ENCODE measurements at regions not wholly inside any gene's neighbourhood (a gene's known extent, or its start where the extent isn't known, plus 50 kb on each side); places are given as distances from the start of the nearest gene placed in this dataset.

DNA sequence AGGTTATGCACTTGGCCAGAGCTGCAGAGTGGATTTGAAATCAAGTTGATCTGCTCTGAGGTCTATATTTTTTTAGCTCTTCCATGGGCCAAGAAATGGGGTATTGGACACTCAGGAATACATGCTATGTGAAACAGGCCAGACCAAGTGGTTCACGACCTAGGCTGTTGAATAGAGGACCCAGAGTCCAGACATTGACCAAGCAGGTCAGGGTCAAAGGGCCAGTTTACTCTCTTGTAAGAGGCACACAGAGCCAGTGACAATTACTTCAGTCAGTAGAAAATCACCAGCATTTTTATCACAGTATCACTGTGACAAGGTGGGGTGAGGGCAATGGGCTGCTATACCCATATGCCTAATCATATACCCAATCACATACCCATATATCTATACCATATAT lies 320.6 kb upstream of the RORA start:
- POLR2A ChIA-PET (ENCODE audit: unreplicated experiment) = no interaction called here
- dilution Hi-C loops (cut with HindIII; ENCODE audit: low sequenced_read_pairs, unreplicated experiment) = no loop called here
- BruUV-seq (replicated peaks) = no TSS peak
- H2BK5ac ChIP-seq (ENCODE audit: low read depth, low read length, poor library complexity, severe bottlenecking) = no peak overlapping the region
- 20% methylated on average over 1 of the region's 1 CpG; no CpG with 5 or more reads in 1 of the 2 experiments for WGBS, 2 experiments (ENCODE audit: extremely low coverage in 2 of 2, insufficient read length in 1 of 2)
- H4K5ac ChIP-seq (ENCODE audit: low read depth, low read length) = no peak overlapping the region
- H3K4me1 ChIP-seq (ENCODE audit: control insufficient read depth, insufficient read depth, low read length) = no peaks in the 10 kb centered on the region
- no peaks in the 10 kb centered on the region for H3K9me3 ChIP-seq (ENCODE audit: control insufficient read depth, insufficient read depth, low read length)
- no peak overlapping the region for H2AFZ ChIP-seq (replicated peaks; ENCODE audit: low read length, poor library complexity)
- H3K9me1 ChIP-seq (ENCODE audit: insufficient read depth, low read length) = no peaks in the 10 kb centered on the region
- H3K18ac ChIP-seq (ENCODE audit: low read depth, low read length) = no peak overlapping the region
- no peak overlapping the region for H2AK5ac ChIP-seq (ENCODE audit: low read depth, low read length)
- DNase-seq (no peak), ATAC-seq (ENCODE audit: low read depth) (no peak)
- CTCF ChIA-PET = no interaction called here
- H3K4ac ChIP-seq (ENCODE audit: low read depth, low read length) = no peak overlapping the region
- no peak overlapping the region for H2BK120ac ChIP-seq (ENCODE audit: low read depth, low read length)
- H3K27ac ChIP-seq (ENCODE audit: insufficient read depth, low read length) = no peak overlapping the region
- H2BK20ac ChIP-seq (ENCODE audit: low read depth, low read length) = no peak overlapping the region
- H3K79me1 ChIP-seq (ENCODE audit: low read depth in 1 of 2, low read length in 2 of 2) = no peaks in the 10 kb centered on the region
- H3K14ac ChIP-seq (replicated peaks; ENCODE audit: low read depth, low read length) = no peak overlapping the region
- H2AK9ac ChIP-seq (replicated peaks; ENCODE audit: low read depth, low read length, poor library complexity) = no peak overlapping the region
- in situ Hi-C loops (cut with MboI; ENCODE audit: low sequenced_read_pairs) = no loop called here
- no peak overlapping the region for H3K4me2 ChIP-seq (ENCODE audit: low read depth, low read length)
- TF ChIP-seq POLR2A (IDR thresholded peaks at IDR 0.05; ENCODE audit: low read depth, low read length) = no peak
- TF ChIP-seq MXI1 (IDR thresholded peaks at IDR 0.05; ENCODE audit: borderline replicate concordance, low read depth, low read length) = no peak
- TF ChIP-seq FOS (IDR thresholded peaks at IDR 0.05; ENCODE audit: low read depth, low read length) = no peak
- TF ChIP-seq RAD21 (IDR thresholded peaks at IDR 0.05; ENCODE audit: low read length) = no peak
- no peak for TF ChIP-seq MAFK (IDR thresholded peaks at IDR 0.05; ENCODE audit: low read depth, low read length)
- TF ChIP-seq, protein P1, sequence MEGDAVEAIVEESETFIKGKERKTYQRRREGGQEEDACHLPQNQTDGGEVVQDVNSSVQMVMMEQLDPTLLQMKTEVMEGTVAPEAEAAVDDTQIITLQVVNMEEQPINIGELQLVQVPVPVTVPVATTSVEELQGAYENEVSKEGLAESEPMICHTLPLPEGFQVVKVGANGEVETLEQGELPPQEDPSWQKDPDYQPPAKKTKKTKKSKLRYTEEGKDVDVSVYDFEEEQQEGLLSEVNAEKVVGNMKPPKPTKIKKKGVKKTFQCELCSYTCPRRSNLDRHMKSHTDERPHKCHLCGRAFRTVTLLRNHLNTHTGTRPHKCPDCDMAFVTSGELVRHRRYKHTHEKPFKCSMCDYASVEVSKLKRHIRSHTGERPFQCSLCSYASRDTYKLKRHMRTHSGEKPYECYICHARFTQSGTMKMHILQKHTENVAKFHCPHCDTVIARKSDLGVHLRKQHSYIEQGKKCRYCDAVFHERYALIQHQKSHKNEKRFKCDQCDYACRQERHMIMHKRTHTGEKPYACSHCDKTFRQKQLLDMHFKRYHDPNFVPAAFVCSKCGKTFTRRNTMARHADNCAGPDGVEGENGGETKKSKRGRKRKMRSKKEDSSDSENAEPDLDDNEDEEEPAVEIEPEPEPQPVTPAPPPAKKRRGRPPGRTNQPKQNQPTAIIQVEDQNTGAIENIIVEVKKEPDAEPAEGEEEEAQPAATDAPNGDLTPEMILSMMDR (conservative IDR thresholded peaks at IDR 0.05; ENCODE audit: low read depth, low read length) = no peak
- TF ChIP-seq BHLHE40 (IDR thresholded peaks at IDR 0.05; ENCODE audit: low read depth, low read length) = no peak
- no peak for TF ChIP-seq NFE2L2 (IDR thresholded peaks at IDR 0.05; ENCODE audit: low read depth, low read length)
- TF ChIP-seq MAZ (IDR thresholded peaks at IDR 0.05; ENCODE audit: borderline replicate concordance, low read depth, low read length) = no peak
- no peak for TF ChIP-seq RCOR1 (IDR thresholded peaks at IDR 0.05; ENCODE audit: insufficient replicate concordance, low read length)
- no peak for TF ChIP-seq SMC3 (IDR thresholded peaks at IDR 0.05; ENCODE audit: low read depth, low read length)
- TF ChIP-seq, protein P2, sequence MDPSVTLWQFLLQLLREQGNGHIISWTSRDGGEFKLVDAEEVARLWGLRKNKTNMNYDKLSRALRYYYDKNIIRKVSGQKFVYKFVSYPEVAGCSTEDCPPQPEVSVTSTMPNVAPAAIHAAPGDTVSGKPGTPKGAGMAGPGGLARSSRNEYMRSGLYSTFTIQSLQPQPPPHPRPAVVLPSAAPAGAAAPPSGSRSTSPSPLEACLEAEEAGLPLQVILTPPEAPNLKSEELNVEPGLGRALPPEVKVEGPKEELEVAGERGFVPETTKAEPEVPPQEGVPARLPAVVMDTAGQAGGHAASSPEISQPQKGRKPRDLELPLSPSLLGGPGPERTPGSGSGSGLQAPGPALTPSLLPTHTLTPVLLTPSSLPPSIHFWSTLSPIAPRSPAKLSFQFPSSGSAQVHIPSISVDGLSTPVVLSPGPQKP (IDR thresholded peaks at IDR 0.05; ENCODE audit: borderline replicate concordance, low read depth, low read length) = no peak
- no peak for TF ChIP-seq CHD1 (IDR thresholded peaks at IDR 0.05; ENCODE audit: low read depth, low read length)
- TF ChIP-seq RFX5 (IDR thresholded peaks at IDR 0.05; ENCODE audit: low read depth, low read length) = no peak
- H4K91ac ChIP-seq (ENCODE audit: insufficient read depth, low read depth, low read length) = no peak overlapping the region
- no peak overlapping the region for H3K23ac ChIP-seq (ENCODE audit: low read depth, low read length)
- no peak overlapping the region for H3K56ac ChIP-seq (ENCODE audit: extremely low read depth, insufficient read depth, low read length)
- intact Hi-C loops (cut with micrococcal nuclease) = no loop called here
- H3K9ac ChIP-seq (ENCODE audit: low read depth, low read length) = no peak overlapping the region
- no peaks in the 10 kb centered on the region for H4K20me1 ChIP-seq (ENCODE audit: insufficient read depth, low read length)
- no peak overlapping the region for H4K8ac ChIP-seq (ENCODE audit: low read depth in 2 of 2, low read length in 2 of 2)
- no peaks in the 10 kb centered on the region for H3K36me3 ChIP-seq (ENCODE audit: control insufficient read depth, insufficient read depth, low read length)
- H3K4me3 ChIP-seq (ENCODE audit: insufficient read depth, low read depth, low read length) = no peak overlapping the region
- no peaks in the 10 kb centered on the region for H3K27me3 ChIP-seq (ENCODE audit: control insufficient read depth, insufficient read depth, low read length)
- H2BK15ac ChIP-seq (ENCODE audit: low read depth, low read length) = no peak overlapping the region
